KMS-11 (cell line): ENCODE measurements at regions not wholly inside any gene's neighbourhood (a gene's known extent, or its start where the extent isn't known, plus 50 kb on each side); places are given as distances from the start of the nearest gene placed in this dataset.

Experiments
- H2AFZ ChIP-seq: fragments of 200-600 bp; sonication (generic); 2 replicates; pipeline ENCODE4 v1.6.1; 2016; ENCODE audit warnings: antibody characterized with exemption, mixed run types, low read depth
- H3K27ac ChIP-seq: fragments of 200-600 bp; sonication (generic); 2 replicates; pipeline ENCODE4 v1.6.1; 2016; ENCODE audit warnings: mild to moderate bottlenecking, mixed run types
- H3K27me3 ChIP-seq: fragments of 200-600 bp; sonication (generic); 2 replicates; pipeline ENCODE4 v1.6.1; 2017; ENCODE audit warnings: mild to moderate bottlenecking, low read depth, mixed run types, moderate library complexity; ENCODE audit not compliant: insufficient read depth
- H3K36me3 ChIP-seq: fragments of 200-600 bp; sonication (generic); 2 replicates; pipeline ENCODE4 v1.6.1; 2017; ENCODE audit warnings: mild to moderate bottlenecking, mixed run types; ENCODE audit not compliant: insufficient read depth
- H3K4me1 ChIP-seq: fragments of 200-600 bp; sonication (generic); 2 replicates; pipeline ENCODE4 v1.6.1; 2016; ENCODE audit warnings: mild to moderate bottlenecking, low read depth, mixed run types; ENCODE audit not compliant: poor library complexity, severe bottlenecking
- H3K4me2 ChIP-seq: fragments of 200-600 bp; sonication (generic); 2 replicates; pipeline ENCODE4 v1.7.0; 2016; ENCODE audit warnings: mild to moderate bottlenecking, mixed run types
- H3K4me3 ChIP-seq: fragments of 200-600 bp; sonication (generic); IDR thresholded peaks from 2 replicates; pipeline ENCODE4 v1.6.1; 2017; ENCODE audit warnings: low read depth, low read length, mixed read lengths; ENCODE audit not compliant: insufficient read depth
- H3K79me2 ChIP-seq: fragments of 200-600 bp; sonication (generic); 2 replicates; pipeline ENCODE4 v1.6.1; 2016; ENCODE audit warnings: low read depth, mixed run types; ENCODE audit not compliant: insufficient read depth
- H3K9ac ChIP-seq: fragments of 200-600 bp; sonication (generic); 2 replicates; pipeline ENCODE4 v1.6.1; 2016; ENCODE audit warnings: mild to moderate bottlenecking, mixed run types
- H4K20me1 ChIP-seq: fragments of 200-600 bp; sonication (generic); 2 replicates; pipeline ENCODE4 v1.6.1; 2016; ENCODE audit warnings: mild to moderate bottlenecking, mixed run types; ENCODE audit not compliant: insufficient read depth
- TF ChIP-seq, protein P1 (sequence below): fragments of 200-600 bp; sonication (generic); conservative IDR thresholded peaks from 2 replicates; pipeline ENCODE4 v1.6.1; 2017; ENCODE audit warnings: low read depth, mild to moderate bottlenecking, antibody characterized with exemption, low read length, moderate library complexity, mixed read lengths

DNA sequence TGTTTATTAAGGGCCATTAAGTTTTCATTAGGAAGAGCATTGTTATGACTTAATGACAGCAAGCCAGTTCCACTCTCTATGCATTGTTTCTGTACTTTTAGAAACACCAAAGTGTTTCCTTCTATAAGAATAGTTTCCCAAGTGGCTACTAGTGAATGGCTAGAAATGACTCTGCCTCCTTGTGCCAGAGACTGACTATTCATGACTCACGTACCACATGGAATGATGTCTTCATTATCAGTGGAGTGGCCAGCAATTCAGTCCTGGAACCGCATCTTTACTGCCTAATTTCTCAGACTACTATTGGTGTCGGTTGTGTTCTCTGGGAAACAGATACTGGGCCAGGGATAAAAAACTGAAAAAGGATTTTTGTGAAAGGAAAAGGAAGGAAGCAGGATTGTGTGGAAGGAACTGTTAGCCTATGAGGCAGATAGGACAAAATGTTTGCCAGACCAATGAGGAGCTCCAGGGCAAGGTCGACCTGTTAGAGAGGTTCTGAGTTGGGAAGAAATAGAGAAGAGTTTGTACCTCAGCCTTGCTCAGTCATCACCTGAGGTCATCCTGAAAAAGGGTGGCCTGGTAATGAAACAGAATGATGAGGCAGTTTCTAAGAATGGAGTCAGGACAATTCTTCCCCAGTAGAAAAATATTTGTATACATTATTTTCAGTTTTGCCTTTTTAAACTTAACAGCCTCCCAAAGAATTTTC lies 218.6 kb downstream of the SPCS3 start:
- TF ChIP-seq, protein P1, sequence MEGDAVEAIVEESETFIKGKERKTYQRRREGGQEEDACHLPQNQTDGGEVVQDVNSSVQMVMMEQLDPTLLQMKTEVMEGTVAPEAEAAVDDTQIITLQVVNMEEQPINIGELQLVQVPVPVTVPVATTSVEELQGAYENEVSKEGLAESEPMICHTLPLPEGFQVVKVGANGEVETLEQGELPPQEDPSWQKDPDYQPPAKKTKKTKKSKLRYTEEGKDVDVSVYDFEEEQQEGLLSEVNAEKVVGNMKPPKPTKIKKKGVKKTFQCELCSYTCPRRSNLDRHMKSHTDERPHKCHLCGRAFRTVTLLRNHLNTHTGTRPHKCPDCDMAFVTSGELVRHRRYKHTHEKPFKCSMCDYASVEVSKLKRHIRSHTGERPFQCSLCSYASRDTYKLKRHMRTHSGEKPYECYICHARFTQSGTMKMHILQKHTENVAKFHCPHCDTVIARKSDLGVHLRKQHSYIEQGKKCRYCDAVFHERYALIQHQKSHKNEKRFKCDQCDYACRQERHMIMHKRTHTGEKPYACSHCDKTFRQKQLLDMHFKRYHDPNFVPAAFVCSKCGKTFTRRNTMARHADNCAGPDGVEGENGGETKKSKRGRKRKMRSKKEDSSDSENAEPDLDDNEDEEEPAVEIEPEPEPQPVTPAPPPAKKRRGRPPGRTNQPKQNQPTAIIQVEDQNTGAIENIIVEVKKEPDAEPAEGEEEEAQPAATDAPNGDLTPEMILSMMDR: no peak
- Histone ChIP-seq H3K4me2 (no peak overlapping the region), H3K4me1 (no peaks in the 10 kb centered on the region), H2AFZ (no peak overlapping the region), H3K36me3 (no peaks in the 10 kb centered on the region), H3K27ac (no peak overlapping the region), H3K27me3 (no peaks in the 10 kb centered on the region), H3K4me3 (no peak overlapping the region), H3K79me2 (no peaks in the 10 kb centered on the region), H4K20me1 (no peaks in the 10 kb centered on the region), H3K9ac (no peak overlapping the region)

GRCh38 chr4:176539091-176539784 lies 219.5 kb downstream of the SPCS3 start:
- Histone ChIP-seq H3K79me2 (no peaks in the 10 kb centered on the region), H2AFZ (no peak overlapping the region), H3K4me2 (no peak overlapping the region), H3K4me3 (no peak overlapping the region), H4K20me1 (no peaks in the 10 kb centered on the region), H3K27me3 (no peaks in the 10 kb centered on the region), H3K9ac (no peak overlapping the region), H3K36me3 (no peaks in the 10 kb centered on the region), H3K27ac (no peak overlapping the region), H3K4me1 (no peaks in the 10 kb centered on the region)
- TF ChIP-seq, protein P1: no peak

- no peak overlapping the region for H3K4me3 ChIP-seq
- H3K27ac ChIP-seq: no peak overlapping the region
- no peaks in the 10 kb centered on the region for H3K4me1 ChIP-seq
- no peak overlapping the region for H2AFZ ChIP-seq
- no peak overlapping the region for H3K4me2 ChIP-seq
- TF ChIP-seq, protein P1: no peak
- no peak overlapping the region for H3K9ac ChIP-seq
- no peaks in the 10 kb centered on the region for H4K20me1 ChIP-seq
- no peaks in the 10 kb centered on the region for H3K36me3 ChIP-seq
- no peaks in the 10 kb centered on the region for H3K27me3 ChIP-seq
- H3K79me2 ChIP-seq: no peaks in the 10 kb centered on the region
These were observed 220.0 kb downstream of the SPCS3 start for GRCh38 chr4:176539785-176540175.

DNA sequence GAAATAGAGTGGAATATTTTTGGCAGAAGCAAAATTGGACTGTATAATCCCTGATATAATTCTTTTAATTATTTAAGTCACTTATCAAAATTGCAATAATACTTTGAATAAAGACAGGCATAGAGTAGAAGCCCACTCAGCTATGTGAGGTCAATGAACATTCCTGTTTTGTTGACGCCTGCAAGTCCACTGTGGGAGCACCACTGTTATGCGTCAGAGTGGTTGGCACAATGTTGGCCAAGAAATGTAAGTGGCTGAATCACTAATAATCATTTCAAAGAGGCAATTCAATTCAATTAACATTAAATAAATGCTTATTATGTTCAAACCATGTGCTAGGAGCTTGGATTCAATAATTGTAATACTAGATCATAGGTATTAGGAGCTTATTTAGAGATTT lies 221.0 kb downstream of the SPCS3 start:
- no peaks in the 10 kb centered on the region for H3K79me2 ChIP-seq
- no peaks in the 10 kb centered on the region for H3K36me3 ChIP-seq
- H3K4me1 ChIP-seq: no peaks in the 10 kb centered on the region
- no peaks in the 10 kb centered on the region for H4K20me1 ChIP-seq
- no peak overlapping the region for H3K27ac ChIP-seq
- no peaks in the 10 kb centered on the region for H3K27me3 ChIP-seq
- TF ChIP-seq, protein P1: no peak
- H3K4me3 ChIP-seq: no peak overlapping the region
- no peak overlapping the region for H3K9ac ChIP-seq
- H2AFZ ChIP-seq: no peak overlapping the region
- no peak overlapping the region for H3K4me2 ChIP-seq
